ENCODE measurements at regions not wholly inside any gene's neighbourhood (a gene's known extent, or its start where the extent isn't known, plus 50 kb on each side); places are given as distances from the start of the nearest gene placed in this dataset.

DNA sequence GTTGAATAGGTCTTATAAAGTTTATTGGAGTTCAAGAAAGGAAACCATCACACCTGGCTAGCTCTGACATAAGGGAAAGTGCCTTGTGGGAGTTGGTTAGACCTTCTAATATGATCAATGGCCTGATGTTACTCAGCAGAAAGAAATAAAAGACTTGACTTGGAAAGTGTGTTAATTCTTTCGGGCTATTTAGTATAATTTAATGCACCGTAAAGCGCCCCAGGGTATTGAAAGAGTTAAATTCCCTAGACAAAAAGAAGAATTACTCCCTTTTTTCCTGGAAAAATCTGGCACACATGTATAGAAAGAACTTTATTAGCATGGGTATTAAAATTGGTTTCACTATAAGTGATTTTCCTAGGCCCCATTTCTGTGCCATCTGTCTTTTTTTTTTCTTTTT lies 1125.7 kb upstream of the FLRT2 start:
- TF ChIP-seq, protein P1, sequence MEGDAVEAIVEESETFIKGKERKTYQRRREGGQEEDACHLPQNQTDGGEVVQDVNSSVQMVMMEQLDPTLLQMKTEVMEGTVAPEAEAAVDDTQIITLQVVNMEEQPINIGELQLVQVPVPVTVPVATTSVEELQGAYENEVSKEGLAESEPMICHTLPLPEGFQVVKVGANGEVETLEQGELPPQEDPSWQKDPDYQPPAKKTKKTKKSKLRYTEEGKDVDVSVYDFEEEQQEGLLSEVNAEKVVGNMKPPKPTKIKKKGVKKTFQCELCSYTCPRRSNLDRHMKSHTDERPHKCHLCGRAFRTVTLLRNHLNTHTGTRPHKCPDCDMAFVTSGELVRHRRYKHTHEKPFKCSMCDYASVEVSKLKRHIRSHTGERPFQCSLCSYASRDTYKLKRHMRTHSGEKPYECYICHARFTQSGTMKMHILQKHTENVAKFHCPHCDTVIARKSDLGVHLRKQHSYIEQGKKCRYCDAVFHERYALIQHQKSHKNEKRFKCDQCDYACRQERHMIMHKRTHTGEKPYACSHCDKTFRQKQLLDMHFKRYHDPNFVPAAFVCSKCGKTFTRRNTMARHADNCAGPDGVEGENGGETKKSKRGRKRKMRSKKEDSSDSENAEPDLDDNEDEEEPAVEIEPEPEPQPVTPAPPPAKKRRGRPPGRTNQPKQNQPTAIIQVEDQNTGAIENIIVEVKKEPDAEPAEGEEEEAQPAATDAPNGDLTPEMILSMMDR (IDR thresholded peaks at IDR 0.05): no peak
- TF ChIP-seq POLR2A (IDR thresholded peaks at IDR 0.05): no peak
